Fibroblast of lung (primary cell): ENCODE measurements at regions not wholly inside any gene's neighbourhood (a gene's known extent, or its start where the extent isn't known, plus 50 kb on each side); places are given as distances from the start of the nearest gene placed in this dataset.

ENCODE experiments used
- DNase-seq, 2 donors: peaks; one replicate each; pipeline versions ENCODE4 v3.0.0 to v3.0.0-alpha.2; 2010; ENCODE audit warnings: low read depth in 2 of 2
- H2AFZ ChIP-seq: 2 replicates; pipeline ENCODE4 v1.5.1; 2012; ENCODE audit warnings: low read length, control low read depth, inconsistent platforms
- H3K27ac ChIP-seq: 2 replicates; pipeline ENCODE4 v1.5.1; 2011; ENCODE audit warnings: low read length, control low read depth; ENCODE audit not compliant: insufficient read depth
- H3K27me3 ChIP-seq: 2 replicates; pipeline ENCODE4 v1.5.1; 2011; ENCODE audit warnings: mild to moderate bottlenecking, low read length; ENCODE audit not compliant: control insufficient read depth, insufficient read depth
- H3K36me3 ChIP-seq: 2 replicates; pipeline ENCODE4 v1.5.1; 2011; ENCODE audit warnings: low read length; ENCODE audit not compliant: control insufficient read depth, insufficient read depth
- H3K4me1 ChIP-seq: 2 replicates; pipeline ENCODE4 v1.5.1; 2011; ENCODE audit warnings: low read length; ENCODE audit not compliant: control insufficient read depth, insufficient read depth; ENCODE audit errors: extremely low read depth
- H3K4me2 ChIP-seq: 2 replicates; pipeline ENCODE4 v1.5.1; 2011; ENCODE audit warnings: low read length, control low read depth; ENCODE audit not compliant: insufficient read depth; ENCODE audit errors: extremely low read depth
- H3K4me3 ChIP-seq, 4 experiments: fragments of 200-600 bp in 1 of 4; sonication (generic) in 1 of 4; replicated peaks in 1 of 4; 2 replicates each; pipeline ENCODE4 v1.5.1; 2011 to 2016; ENCODE audit warnings: low read length in 4 of 4, low read depth in 3 of 4, mild to moderate bottlenecking in 3 of 4, control low read depth in 2 of 4, inconsistent platforms in 1 of 4, mixed read lengths in 1 of 4; ENCODE audit not compliant: insufficient read depth in 1 of 4; ENCODE audit errors: control extremely low read depth in 1 of 4
- H3K79me2 ChIP-seq: 2 replicates; pipeline ENCODE4 v1.5.1; 2012; ENCODE audit warnings: mild to moderate bottlenecking, low read length, inconsistent platforms; ENCODE audit not compliant: control insufficient read depth, insufficient read depth
- H3K9ac ChIP-seq: 2 replicates; pipeline ENCODE4 v1.5.1; 2011; ENCODE audit warnings: mild to moderate bottlenecking, low read length, control low read depth; ENCODE audit not compliant: insufficient read depth
- H3K9me3 ChIP-seq: 2 replicates; pipeline ENCODE4 v1.5.1; 2012; ENCODE audit warnings: low read depth, low read length; ENCODE audit not compliant: control insufficient read depth, insufficient read depth
- H4K20me1 ChIP-seq: 2 replicates; pipeline ENCODE4 v1.5.1; 2011; ENCODE audit warnings: low read length; ENCODE audit not compliant: control insufficient read depth, insufficient read depth; ENCODE audit errors: extremely low read depth
- EZH2 ChIP-seq: IDR thresholded peaks from 2 replicates; pipeline ENCODE4 v1.5.1; 2012; ENCODE audit warnings: low read length, control low read depth, mild to moderate bottlenecking; ENCODE audit errors: missing control alignments
- TF ChIP-seq, protein P1 (sequence below), 2 donors: IDR thresholded peaks in 1 of 2; conservative IDR thresholded peaks in 1 of 2; 1 replicate in 1 of 2; 2 replicates in 1 of 2; pipeline ENCODE4 v1.5.1; 2011 to 2012; ENCODE audit warnings: low read length in 2 of 2, control low read depth in 1 of 2, inconsistent platforms in 1 of 2, low read depth in 1 of 2, mild to moderate bottlenecking in 1 of 2

DNA sequence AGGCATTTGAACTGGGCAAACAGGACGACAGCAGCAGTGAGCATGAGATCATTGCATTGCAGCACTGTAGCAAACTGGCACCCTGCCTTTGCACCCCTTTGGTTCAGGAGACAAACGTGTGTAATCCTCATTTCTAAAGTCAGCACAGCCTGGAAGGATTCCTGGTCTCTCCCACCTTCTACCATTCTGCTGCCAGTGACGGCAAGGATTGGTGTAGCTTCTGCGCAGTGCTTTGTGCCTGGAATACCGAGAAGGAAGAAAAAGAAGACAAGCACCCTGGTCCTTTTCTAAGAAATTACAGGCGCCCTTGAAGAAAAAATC lies 805.3 kb downstream of the USP25 start:
- H3K9ac ChIP-seq, result no peak overlapping the region
- peak; percentile 88 to 95 for DNase-seq
- no peaks in the 10 kb centered on the region for H3K36me3 ChIP-seq
- peak overlapping the region; percentile 53 for H3K4me2 ChIP-seq
- no peaks in the 10 kb centered on the region for H3K27me3 ChIP-seq
- H3K27ac ChIP-seq, result no peak overlapping the region
- H3K9me3 ChIP-seq, result no peaks in the 10 kb centered on the region
- TF ChIP-seq EZH2, result no peak
- TF ChIP-seq, protein P1, sequence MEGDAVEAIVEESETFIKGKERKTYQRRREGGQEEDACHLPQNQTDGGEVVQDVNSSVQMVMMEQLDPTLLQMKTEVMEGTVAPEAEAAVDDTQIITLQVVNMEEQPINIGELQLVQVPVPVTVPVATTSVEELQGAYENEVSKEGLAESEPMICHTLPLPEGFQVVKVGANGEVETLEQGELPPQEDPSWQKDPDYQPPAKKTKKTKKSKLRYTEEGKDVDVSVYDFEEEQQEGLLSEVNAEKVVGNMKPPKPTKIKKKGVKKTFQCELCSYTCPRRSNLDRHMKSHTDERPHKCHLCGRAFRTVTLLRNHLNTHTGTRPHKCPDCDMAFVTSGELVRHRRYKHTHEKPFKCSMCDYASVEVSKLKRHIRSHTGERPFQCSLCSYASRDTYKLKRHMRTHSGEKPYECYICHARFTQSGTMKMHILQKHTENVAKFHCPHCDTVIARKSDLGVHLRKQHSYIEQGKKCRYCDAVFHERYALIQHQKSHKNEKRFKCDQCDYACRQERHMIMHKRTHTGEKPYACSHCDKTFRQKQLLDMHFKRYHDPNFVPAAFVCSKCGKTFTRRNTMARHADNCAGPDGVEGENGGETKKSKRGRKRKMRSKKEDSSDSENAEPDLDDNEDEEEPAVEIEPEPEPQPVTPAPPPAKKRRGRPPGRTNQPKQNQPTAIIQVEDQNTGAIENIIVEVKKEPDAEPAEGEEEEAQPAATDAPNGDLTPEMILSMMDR (conservative IDR thresholded peaks at IDR 0.05 in 1 of 2, IDR thresholded peaks at IDR 0.05 in 1 of 2; ENCODE audit: low read depth in 1 of 2, low read length in 2 of 2), result no peak
- H4K20me1 ChIP-seq, result no peaks in the 10 kb centered on the region
- H3K4me3 ChIP-seq, result peak overlapping the region; percentile 18 to 88 (median 41)
- H3K4me1 ChIP-seq, result peaks cover 2% of the 10 kb centered on the region
- no peaks in the 10 kb centered on the region for H3K79me2 ChIP-seq
- peak overlapping the region; percentile 69 for H2AFZ ChIP-seq

DNA sequence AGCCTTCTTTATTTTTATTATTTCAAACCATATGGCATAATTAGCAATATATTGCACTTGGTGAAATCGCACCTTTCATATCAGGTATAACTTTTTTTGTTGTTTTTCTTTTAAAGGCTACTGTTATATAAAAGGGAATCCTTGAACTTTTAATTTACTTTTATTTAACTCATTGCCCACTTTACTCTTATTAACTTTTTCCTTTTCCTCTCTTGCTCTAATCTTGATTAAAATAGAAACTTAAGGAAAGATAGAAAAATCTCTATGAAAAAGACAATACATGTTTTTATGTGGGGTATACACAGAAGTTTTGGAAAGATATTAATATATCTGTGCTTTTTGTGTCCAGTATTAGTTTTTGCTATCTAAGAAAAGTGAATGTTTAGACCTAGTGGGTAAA lies 805.8 kb downstream of the USP25 start:
- H4K20me1 ChIP-seq, result no peaks in the 10 kb centered on the region
- peak overlapping the region; percentile 53 for H3K4me2 ChIP-seq
- no peaks in the 10 kb centered on the region for H3K9me3 ChIP-seq
- TF ChIP-seq EZH2, result no peak
- TF ChIP-seq, protein P1 (conservative IDR thresholded peaks at IDR 0.05 in 1 of 2, IDR thresholded peaks at IDR 0.05 in 1 of 2; ENCODE audit: low read depth in 1 of 2, low read length in 2 of 2), result no peak
- H3K36me3 ChIP-seq, result no peaks in the 10 kb centered on the region
- H3K9ac ChIP-seq, result no peak overlapping the region
- no peaks in the 10 kb centered on the region for H3K79me2 ChIP-seq
- H3K4me1 ChIP-seq, result peaks cover 2% of the 10 kb centered on the region
- no peak overlapping the region for H3K27ac ChIP-seq
- peak overlapping the region in 3 of 4 experiments; percentile 64 to 88 (median 65) for H3K4me3 ChIP-seq
- H2AFZ ChIP-seq, result no peak overlapping the region
- no peak for DNase-seq
- H3K27me3 ChIP-seq, result no peaks in the 10 kb centered on the region

DNA sequence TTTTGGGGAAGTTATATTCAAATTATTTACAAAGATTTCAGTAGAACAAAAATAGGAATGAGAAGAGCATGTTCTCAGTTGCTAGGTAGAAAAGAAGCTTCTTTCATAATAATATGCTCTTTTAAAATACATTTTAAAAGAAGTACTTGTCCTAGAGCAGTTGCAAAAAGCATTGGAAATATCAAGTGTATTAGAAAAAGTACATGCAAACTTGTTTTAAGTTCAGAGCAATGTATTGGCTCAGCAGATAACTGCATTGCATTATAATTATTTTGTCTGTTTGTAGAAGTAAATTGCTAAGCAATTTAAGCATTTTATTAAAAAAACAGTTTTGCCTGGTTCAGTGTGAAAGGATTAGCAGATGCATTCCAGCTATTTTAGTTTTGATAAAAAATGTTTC lies 806.4 kb downstream of the USP25 start:
- Histone ChIP-seq H3K9ac (no peak overlapping the region), H3K4me1 (peaks cover 2% of the 10 kb centered on the region), H3K4me3 (peak overlapping the region in 3 of 4 experiments; percentile 64 to 88 (median 65)), H3K4me2 (peak overlapping the region; percentile 53), H3K36me3 (no peaks in the 10 kb centered on the region), H3K27ac (peak overlapping the region; percentile 72), H2AFZ (no peak overlapping the region), H3K79me2 (no peaks in the 10 kb centered on the region), H3K27me3 (no peaks in the 10 kb centered on the region), H3K9me3 (no peaks in the 10 kb centered on the region), H4K20me1 (no peaks in the 10 kb centered on the region)
- peak in 1 of 2 donors; percentile 18 for DNase-seq
- TF ChIP-seq, protein P1 (conservative IDR thresholded peaks at IDR 0.05 in 1 of 2, IDR thresholded peaks at IDR 0.05 in 1 of 2; ENCODE audit: low read depth in 1 of 2, low read length in 2 of 2), result no peak
- TF ChIP-seq EZH2, result no peak
